Subcutaneous abdominal adipose tissue (tissue), 5 donors: ENCODE measurements at regions not wholly inside any gene's neighbourhood (a gene's known extent, or its start where the extent isn't known, plus 50 kb on each side); places are given as distances from the start of the nearest gene placed in this dataset.

Source experiments
- H3K27ac ChIP-seq: one replicate; pipeline ENCODE4 v1.7.0; 2013; ENCODE audit warnings: low read depth, mild to moderate bottlenecking, inconsistent platforms, low read length, moderate library complexity
- H3K27me3 ChIP-seq, 5 donors: one replicate each; pipeline ENCODE4 v1.7.0; 2013; ENCODE audit warnings: low read length in 5 of 5, inconsistent platforms in 1 of 5; ENCODE audit not compliant: control insufficient read depth in 5 of 5, insufficient read depth in 4 of 5
- H3K36me3 ChIP-seq, 5 donors: one replicate each; pipeline ENCODE4 v1.7.0; 2013; ENCODE audit warnings: low read length in 5 of 5; ENCODE audit not compliant: control insufficient read depth in 5 of 5, insufficient read depth in 5 of 5
- H3K4me1 ChIP-seq, 5 donors: one replicate each; pipeline ENCODE4 v1.7.0; 2013; ENCODE audit warnings: low read length in 5 of 5, mild to moderate bottlenecking in 3 of 5, moderate library complexity in 1 of 5; ENCODE audit not compliant: control insufficient read depth in 5 of 5, insufficient read depth in 5 of 5
- H3K4me3 ChIP-seq, 5 donors: one replicate each; pipeline ENCODE4 v1.7.0; 2013; ENCODE audit warnings: low read length in 5 of 5, low read depth in 1 of 5
- H3K9ac ChIP-seq, 5 donors: one replicate each; pipeline ENCODE4 v1.7.0; 2013; ENCODE audit warnings: low read length in 5 of 5, mild to moderate bottlenecking in 4 of 5, moderate library complexity in 3 of 5
- H3K9me3 ChIP-seq, 5 donors: one replicate each; pipeline ENCODE4 v1.7.0; 2013; ENCODE audit warnings: low read length in 5 of 5; ENCODE audit not compliant: control insufficient read depth in 5 of 5
- donor health status: healthy.
- donor health status: healthy.
- donor health status: healthy.
- donor health status: healthy.
- donor health status: healthy.

DNA sequence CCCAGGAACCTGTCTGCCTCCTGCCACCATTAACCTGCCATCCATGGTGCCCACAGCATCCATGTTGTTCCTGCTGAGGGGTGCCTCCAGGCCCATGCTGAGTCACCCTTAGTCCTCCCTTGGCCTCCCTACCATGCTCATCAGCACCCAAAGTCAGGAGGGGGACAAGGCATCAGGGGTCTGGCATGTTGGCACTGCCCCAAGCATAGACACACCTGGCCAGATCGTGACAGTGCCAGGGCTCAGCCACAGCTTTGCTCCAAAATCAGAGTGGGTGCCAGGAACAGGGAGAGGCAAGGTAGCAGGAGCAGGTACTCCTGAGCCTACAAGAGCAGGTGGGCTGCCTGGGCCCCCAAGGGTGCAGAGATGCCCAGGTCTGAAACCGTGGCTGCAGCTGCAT is 566.6 kb downstream of the TLE1 start:
- H3K4me3 ChIP-seq, result no peak overlapping the region
- H3K9me3 ChIP-seq, result no peaks in the 10 kb centered on the region
- no peak overlapping the region for H3K9ac ChIP-seq
- H3K4me1 ChIP-seq, result no peaks in the 10 kb centered on the region
- no peaks in the 10 kb centered on the region for H3K36me3 ChIP-seq
- no peak overlapping the region for H3K27ac ChIP-seq
- no peaks in the 10 kb centered on the region for H3K27me3 ChIP-seq

- Histone ChIP-seq H3K4me3 (no peak overlapping the region), H3K27ac (no peak overlapping the region), H3K27me3 (no peaks in the 10 kb centered on the region), H3K9ac (no peak overlapping the region), H3K36me3 (no peaks in the 10 kb centered on the region), H3K9me3 (no peaks in the 10 kb centered on the region), H3K4me1 (no peaks in the 10 kb centered on the region)
Measured at GRCh38 chr9:81119591-81119990, 569.8 kb downstream of the TLE1 start.

GRCh38 chr9:81118416-81118815 is 570.9 kb downstream of the TLE1 start:
- Histone ChIP-seq H3K4me3 (no peak overlapping the region), H3K27me3 (no peaks in the 10 kb centered on the region), H3K4me1 (peaks cover 0 to 8% (median 0%) of the 10 kb centered on the region in 5 donors), H3K27ac (no peak overlapping the region), H3K9ac (no peak overlapping the region), H3K9me3 (no peaks in the 10 kb centered on the region), H3K36me3 (no peaks in the 10 kb centered on the region)

DNA sequence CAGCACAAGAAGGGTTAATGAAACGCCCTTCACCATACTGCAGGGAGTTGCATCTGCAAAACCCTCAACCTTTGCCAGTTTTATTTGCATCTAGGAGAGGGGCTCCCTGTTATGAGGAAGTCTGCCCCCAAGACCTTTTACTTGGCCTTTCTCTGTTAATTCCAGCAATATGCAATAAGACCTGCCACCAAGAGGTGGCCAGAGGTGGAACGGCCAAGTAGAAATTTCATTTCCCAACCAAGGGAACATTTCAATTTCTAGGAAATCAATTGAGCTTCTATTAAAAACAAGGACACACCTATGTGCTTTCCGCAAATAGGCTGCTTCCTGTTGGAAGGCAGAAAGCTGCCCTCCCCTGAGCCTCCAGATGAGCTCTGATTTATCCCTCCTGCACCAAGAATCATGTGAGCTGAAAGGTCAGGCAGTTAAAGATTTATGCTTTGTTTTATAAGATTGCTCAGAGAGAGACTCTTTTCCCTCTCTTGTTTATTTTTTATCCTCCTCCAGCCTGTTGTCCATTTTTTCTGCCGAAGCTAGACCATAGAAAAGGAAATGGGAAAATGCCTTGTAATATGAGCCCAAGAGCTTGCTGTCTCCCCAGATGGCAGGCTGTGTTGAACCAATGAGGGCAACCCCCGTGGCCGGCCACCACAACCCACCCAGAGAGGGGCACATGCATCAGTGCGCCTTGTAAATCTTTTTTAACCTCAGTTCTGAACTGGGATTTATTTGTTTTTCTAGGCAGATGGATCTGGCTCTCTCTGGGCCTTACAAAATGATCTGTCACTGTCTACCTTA is 572.8 kb downstream of the TLE1 start:
- no peak overlapping the region for H3K4me3 ChIP-seq
- H3K4me1 ChIP-seq, result peaks cover 0 to 16% (median 0%) of the 10 kb centered on the region in 5 donors
- no peak overlapping the region for H3K27ac ChIP-seq
- H3K27me3 ChIP-seq, result no peaks in the 10 kb centered on the region
- no peaks in the 10 kb centered on the region for H3K36me3 ChIP-seq
- no peak overlapping the region for H3K9ac ChIP-seq
- H3K9me3 ChIP-seq, result no peaks in the 10 kb centered on the region

GRCh38 chr9:81113453-81114124 is 575.8 kb downstream of the TLE1 start:
- Histone ChIP-seq H3K4me1 (peaks cover 0 to 16% (median 0%) of the 10 kb centered on the region in 5 donors), H3K9me3 (no peaks in the 10 kb centered on the region), H3K27ac (no peak overlapping the region), H3K27me3 (no peaks in the 10 kb centered on the region), H3K9ac (no peak overlapping the region), H3K4me3 (no peak overlapping the region), H3K36me3 (no peaks in the 10 kb centered on the region)

DNA sequence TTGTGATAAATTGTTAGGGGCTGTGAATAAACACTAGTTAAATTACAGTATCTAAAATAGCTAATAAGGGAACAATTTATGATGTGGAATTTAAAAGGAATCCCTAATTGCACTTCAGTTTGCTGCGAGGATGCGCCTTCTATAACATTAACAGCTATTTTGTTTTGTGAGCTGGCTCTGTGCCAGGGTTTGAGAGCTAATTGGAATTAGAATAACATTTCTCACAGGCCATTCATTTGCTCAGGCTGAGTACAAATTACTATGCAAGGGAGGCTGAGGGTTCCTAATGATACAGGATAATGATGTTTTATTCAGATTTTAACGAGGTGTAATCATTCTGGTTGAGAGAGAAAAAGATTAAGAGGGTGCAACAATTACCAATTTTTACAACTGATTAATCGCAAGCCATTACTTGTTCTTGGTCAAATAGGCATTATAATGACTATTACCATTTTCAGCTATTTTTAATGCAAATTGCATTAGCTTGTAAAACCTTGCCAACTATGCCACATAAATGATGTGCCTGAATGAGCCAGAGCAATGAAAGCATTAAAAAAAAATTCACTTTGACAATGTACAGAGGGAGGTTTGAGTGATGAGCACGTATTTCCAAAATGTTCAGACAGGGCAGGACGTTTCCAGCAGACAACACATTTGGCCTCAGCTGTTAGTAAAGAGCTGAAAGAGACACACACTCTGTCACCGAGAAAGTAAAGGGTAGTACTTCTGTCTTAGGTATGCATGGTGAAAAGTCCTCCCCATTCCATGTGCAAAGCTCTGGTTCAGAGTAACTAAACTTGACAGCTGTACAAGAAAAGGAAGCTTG is 576.5 kb downstream of the TLE1 start:
- H3K36me3 ChIP-seq, result no peaks in the 10 kb centered on the region
- no peak overlapping the region for H3K4me3 ChIP-seq
- no peak overlapping the region for H3K27ac ChIP-seq
- H3K4me1 ChIP-seq, result peaks cover 0 to 16% (median 0%) of the 10 kb centered on the region in 5 donors
- no peak overlapping the region for H3K9ac ChIP-seq
- H3K27me3 ChIP-seq, result no peaks in the 10 kb centered on the region
- no peaks in the 10 kb centered on the region for H3K9me3 ChIP-seq

DNA sequence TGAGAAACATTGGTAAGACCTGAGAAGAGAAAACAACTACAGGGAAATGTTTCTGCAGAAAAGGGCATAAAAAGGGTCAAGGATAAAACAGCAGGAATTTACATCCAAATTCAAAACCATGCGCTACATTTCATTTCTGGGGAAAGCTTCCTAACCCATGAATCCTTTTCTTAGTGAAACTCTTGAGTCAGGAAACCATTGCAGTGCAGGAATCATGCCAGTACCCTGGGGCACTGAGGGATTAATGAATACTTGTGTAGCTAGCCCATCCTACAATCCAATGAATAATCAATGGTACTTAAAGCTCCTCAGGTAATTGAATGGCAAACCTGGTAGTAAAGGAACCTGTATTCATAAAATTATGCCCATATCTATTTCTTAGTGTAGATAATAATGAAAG is 580.5 kb downstream of the TLE1 start:
- H3K4me3 ChIP-seq, result no peak overlapping the region
- no peaks in the 10 kb centered on the region for H3K9me3 ChIP-seq
- no peak overlapping the region for H3K27ac ChIP-seq
- H3K36me3 ChIP-seq, result no peaks in the 10 kb centered on the region
- H3K27me3 ChIP-seq, result no peaks in the 10 kb centered on the region
- peaks cover 0 to 17% (median 0%) of the 10 kb centered on the region in 5 donors for H3K4me1 ChIP-seq
- H3K9ac ChIP-seq, result no peak overlapping the region

DNA sequence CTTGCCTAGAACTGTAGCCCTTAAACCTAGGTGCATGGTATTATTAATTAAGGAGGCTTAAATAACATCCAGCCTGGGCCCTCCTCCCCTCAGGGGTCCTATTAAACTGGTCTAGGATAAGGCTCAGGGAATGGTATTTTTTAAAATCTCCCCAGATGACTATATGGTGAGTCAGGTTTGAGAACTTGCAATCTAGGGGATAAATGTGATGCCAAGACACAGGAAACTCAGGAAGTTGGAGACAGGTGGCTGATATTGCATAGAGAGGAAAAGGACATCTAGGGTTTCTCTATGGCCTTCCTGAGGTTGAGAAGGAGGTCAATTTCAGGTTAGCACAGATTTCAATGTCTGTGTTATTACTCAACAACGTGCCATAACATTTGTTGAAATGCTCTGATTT is 581.0 kb downstream of the TLE1 start:
- H3K36me3 ChIP-seq, result no peaks in the 10 kb centered on the region
- H3K9ac ChIP-seq, result no peak overlapping the region
- no peaks in the 10 kb centered on the region for H3K9me3 ChIP-seq
- no peak overlapping the region for H3K4me3 ChIP-seq
- H3K4me1 ChIP-seq, result peaks cover 0 to 14% (median 0%) of the 10 kb centered on the region in 5 donors
- H3K27ac ChIP-seq, result no peak overlapping the region
- no peaks in the 10 kb centered on the region for H3K27me3 ChIP-seq

- Histone ChIP-seq H3K27ac (no peak overlapping the region), H3K27me3 (no peaks in the 10 kb centered on the region), H3K4me3 (no peak overlapping the region), H3K36me3 (no peaks in the 10 kb centered on the region), H3K4me1 (peaks cover 0 to 7% (median 0%) of the 10 kb centered on the region in 5 donors), H3K9ac (no peak overlapping the region), H3K9me3 (no peaks in the 10 kb centered on the region)
Measured at GRCh38 chr9:81103597-81104471, 585.5 kb downstream of the TLE1 start.
